H1 (cell line): ENCODE measurements at regions not wholly inside any gene's neighbourhood (a gene's known extent, or its start where the extent isn't known, plus 50 kb on each side); places are given as distances from the start of the nearest gene placed in this dataset.

Experiments used
- CBX5 ChIP-seq: fragments of 300-800, 300-1000 bp; sonication (generic); IDR thresholded peaks from 2 replicates; pipeline ENCODE4 v1.7.1; 2016; ENCODE audit warnings: antibody characterized with exemption, low read length, low read depth
- CHD2 ChIP-seq: IDR thresholded peaks from 2 replicates; pipeline ENCODE4 v1.6.1; 2012; ENCODE audit warnings: low read length, improper control_type of control experiment
- FOSL1 ChIP-seq: IDR thresholded peaks from 2 replicates; pipeline ENCODE4 v1.6.1; 2011; ENCODE audit warnings: mild to moderate bottlenecking, low read depth, low read length, moderate library complexity; ENCODE audit not compliant: insufficient read depth
- PHF8 ChIP-seq: fragments of 200-600 bp; sonication (generic); conservative IDR thresholded peaks from 2 replicates; pipeline ENCODE4 v1.7.1; 2012; ENCODE audit warnings: low read depth, mild to moderate bottlenecking, inconsistent platforms, low read length, moderate library complexity
- RBBP5 ChIP-seq: IDR thresholded peaks from 2 replicates; pipeline ENCODE4 v1.7.1; 2012; ENCODE audit warnings: low read depth, mild to moderate bottlenecking, inconsistent platforms, low read length, moderate library complexity, borderline replicate concordance
- TCF12 ChIP-seq: IDR thresholded peaks from 2 replicates; pipeline ENCODE4 v1.6.1; 2011; ENCODE audit warnings: low read depth, mild to moderate bottlenecking, low read length

DNA sequence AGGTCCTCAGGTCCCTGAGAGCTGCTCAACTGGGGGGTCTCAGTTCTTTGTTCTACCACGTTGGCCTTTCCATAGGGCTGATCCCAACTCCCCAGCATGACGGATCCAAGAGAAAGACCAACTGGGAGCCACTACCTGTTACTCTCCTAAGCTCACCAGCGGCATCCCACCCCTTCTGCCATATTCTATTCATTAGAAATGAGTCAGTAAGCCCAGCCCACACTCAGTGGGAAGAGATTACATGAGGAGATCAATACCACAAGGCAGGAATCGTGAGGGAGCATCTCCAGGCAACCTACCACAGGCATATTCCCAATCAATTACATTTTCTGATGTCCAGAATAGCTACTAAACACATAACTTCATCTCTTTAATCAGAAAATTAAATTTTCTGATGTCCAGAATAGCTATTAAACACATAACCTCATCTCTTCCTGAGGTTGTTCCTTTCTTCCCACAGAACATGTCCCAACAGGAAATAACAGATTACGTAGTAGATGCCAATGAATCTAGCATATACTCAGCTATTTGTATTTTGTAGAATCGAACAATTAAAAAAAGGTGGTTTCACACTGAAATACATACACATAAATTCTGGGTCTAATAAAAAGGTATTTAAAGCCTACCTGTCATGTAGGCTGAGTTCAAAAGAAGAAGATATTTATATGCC, 708.1 kb upstream of the ARGLU1 start (continued):
- TF ChIP-seq FOSL1, result no peak
- TF ChIP-seq TCF12, result no peak
- TF ChIP-seq PHF8, result no peak
- TF ChIP-seq CHD2, result no peak
- no peak for TF ChIP-seq RBBP5
- TF ChIP-seq CBX5, result no peak
